ENCODE measurements at regions not wholly inside any gene's neighbourhood (a gene's known extent, or its start where the extent isn't known, plus 50 kb on each side); places are given as distances from the start of the nearest gene placed in this dataset.

- H3K27me3 ChIP-seq (ENCODE audit: control insufficient read depth, insufficient read depth, low read length): no peaks in the 10 kb centered on the region
- WGBS (ENCODE audit: insufficient coverage): no CpG with 5 or more reads among the region's 1 CpG
- peaks cover 15% of the 10 kb centered on the region for H3K4me1 ChIP-seq (ENCODE audit: control insufficient read depth, insufficient read depth, low read length)
- H3K9me3 ChIP-seq (replicated peaks; ENCODE audit: control insufficient read depth, low read depth, low read length): no peaks in the 10 kb centered on the region
- peak; percentile 85 for DNase-seq
- H3K36me3 ChIP-seq (ENCODE audit: control insufficient read depth, insufficient read depth, low read length): no peaks in the 10 kb centered on the region
- no peak overlapping the region for H3K27ac ChIP-seq (ENCODE audit: low read length)
- H3K4me3 ChIP-seq (ENCODE audit: low read length): no peak overlapping the region
Measured at GRCh38 chr14:53896726-53897125, 59.9 kb downstream of the BMP4 start.

GRCh38 chr14:53894456-53894855 is 62.2 kb downstream of the BMP4 start:
- DNase-seq: no peak
- no peaks in the 10 kb centered on the region for H3K27me3 ChIP-seq (ENCODE audit: control insufficient read depth, insufficient read depth, low read length)
- WGBS (ENCODE audit: insufficient coverage): no CpG with 5 or more reads among the region's 2 CpGs
- no peak overlapping the region for H3K27ac ChIP-seq (ENCODE audit: low read length)
- no peak overlapping the region for H3K4me3 ChIP-seq (ENCODE audit: low read length)
- H3K4me1 ChIP-seq (ENCODE audit: control insufficient read depth, insufficient read depth, low read length): peaks cover 8% of the 10 kb centered on the region
- no peaks in the 10 kb centered on the region for H3K9me3 ChIP-seq (replicated peaks; ENCODE audit: control insufficient read depth, low read depth, low read length)
- H3K36me3 ChIP-seq (ENCODE audit: control insufficient read depth, insufficient read depth, low read length): no peaks in the 10 kb centered on the region

DNA sequence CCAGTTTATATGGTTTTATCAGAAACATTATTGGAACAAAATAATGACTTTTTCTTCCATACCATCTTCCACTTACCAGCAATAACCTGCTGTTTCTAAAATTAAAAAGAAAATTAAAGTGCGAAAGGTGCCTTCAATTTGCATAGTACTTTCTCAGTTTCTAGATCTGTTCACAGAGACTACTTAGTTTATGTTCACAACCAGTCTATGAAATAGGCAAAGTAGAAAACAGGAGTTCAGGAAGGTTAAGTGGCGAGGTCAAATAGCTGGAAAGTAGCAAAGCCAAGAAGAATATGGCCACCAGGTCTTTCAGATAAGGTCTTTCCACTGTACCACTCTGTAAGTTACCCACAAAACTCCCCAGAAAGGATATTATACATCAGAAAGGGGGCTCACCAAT is 63.3 kb downstream of the BMP4 start:
- no peaks in the 10 kb centered on the region for H3K36me3 ChIP-seq (ENCODE audit: control insufficient read depth, insufficient read depth, low read length)
- no peaks in the 10 kb centered on the region for H3K9me3 ChIP-seq (replicated peaks; ENCODE audit: control insufficient read depth, low read depth, low read length)
- H3K27me3 ChIP-seq (ENCODE audit: control insufficient read depth, insufficient read depth, low read length): no peaks in the 10 kb centered on the region
- WGBS (ENCODE audit: insufficient coverage): no CpG with 5 or more reads among the region's 2 CpGs
- no peak overlapping the region for H3K27ac ChIP-seq (ENCODE audit: low read length)
- H3K4me1 ChIP-seq (ENCODE audit: control insufficient read depth, insufficient read depth, low read length): peaks cover 8% of the 10 kb centered on the region
- DNase-seq: no peak
- H3K4me3 ChIP-seq (ENCODE audit: low read length): no peak overlapping the region

DNA sequence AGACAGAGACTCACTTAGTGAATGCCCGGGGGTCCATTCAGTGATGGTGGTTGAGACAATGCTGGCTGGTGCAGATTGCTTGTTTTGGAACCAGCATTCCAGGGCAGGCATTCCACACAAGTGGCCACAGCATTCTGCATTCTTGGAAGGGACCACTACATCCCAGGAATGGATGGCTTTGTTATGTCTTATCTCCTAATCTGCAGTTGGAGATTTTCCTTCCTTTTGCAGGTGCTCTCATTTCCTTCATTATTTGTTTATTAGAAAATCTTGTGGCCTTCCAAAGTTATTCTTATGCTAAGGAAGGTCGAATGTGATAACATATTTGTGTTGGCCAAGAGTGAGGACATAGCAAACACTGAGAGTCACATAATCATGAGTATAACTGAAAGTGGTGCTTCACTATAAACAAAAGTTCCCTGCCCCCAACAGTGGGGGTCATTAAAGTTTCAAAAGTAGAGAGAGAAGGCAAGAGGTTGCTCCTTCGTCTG is 66.0 kb downstream of the BMP4 start:
- WGBS (ENCODE audit: insufficient coverage): 100% methylated on average over 1 of the region's 3 CpGs
- no peak overlapping the region for H3K27ac ChIP-seq (ENCODE audit: low read length)

DNA sequence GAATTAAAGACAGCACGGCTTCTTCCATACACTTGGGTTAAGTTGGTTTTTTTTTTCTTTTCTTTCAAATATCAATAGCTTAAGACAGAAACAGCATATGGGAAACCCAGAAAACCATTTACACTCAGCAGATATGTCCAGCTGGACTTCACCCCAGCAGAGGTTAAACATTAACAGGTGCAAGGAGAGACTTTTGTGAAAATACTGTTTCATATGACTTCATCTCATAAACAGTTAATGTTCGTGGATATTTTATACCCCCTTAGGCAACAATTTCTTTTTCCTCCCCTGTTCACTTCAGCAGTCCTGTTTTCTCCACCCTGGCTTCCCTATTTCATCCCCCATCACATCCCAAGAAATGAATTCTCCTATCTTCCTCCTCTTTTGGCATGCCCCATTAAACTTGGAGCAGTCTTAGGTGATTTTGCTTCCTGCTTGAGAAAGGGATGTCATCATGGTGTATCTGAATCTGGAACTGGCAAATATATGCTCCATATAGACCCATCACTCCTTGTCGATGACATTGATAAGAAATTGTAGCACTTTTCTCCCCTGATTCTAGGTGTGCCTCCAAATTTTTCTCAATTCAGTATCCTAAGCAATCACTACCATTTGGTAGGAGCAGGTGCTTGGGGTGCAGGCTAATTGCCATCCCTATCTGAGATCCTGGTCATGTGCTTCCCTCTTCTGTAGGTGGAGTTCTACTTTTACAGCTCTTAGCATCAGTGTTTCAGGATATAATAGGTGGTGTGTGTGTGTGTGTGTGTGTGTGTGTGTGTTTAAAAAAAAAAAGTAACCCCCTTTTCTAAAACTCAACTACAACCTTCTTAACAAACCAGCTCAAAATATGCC is 67.9 kb downstream of the BMP4 start:
- H3K27me3 ChIP-seq (ENCODE audit: control insufficient read depth, insufficient read depth, low read length): no peaks in the 10 kb centered on the region
- no peak overlapping the region for H3K4me3 ChIP-seq (ENCODE audit: low read length)
- H3K27ac ChIP-seq (ENCODE audit: low read length): no peak overlapping the region
- no peak for DNase-seq
- no peaks in the 10 kb centered on the region for H3K36me3 ChIP-seq (ENCODE audit: control insufficient read depth, insufficient read depth, low read length)
- H3K4me1 ChIP-seq (ENCODE audit: control insufficient read depth, insufficient read depth, low read length): no peaks in the 10 kb centered on the region
- WGBS (ENCODE audit: insufficient coverage): 44% methylated on average over 1 of the region's 3 CpGs
- H3K9me3 ChIP-seq (replicated peaks; ENCODE audit: control insufficient read depth, low read depth, low read length): no peaks in the 10 kb centered on the region

More for the DNA sequence above, 66.0 kb downstream of the BMP4 start:
- DNase-seq: no peak
- H3K4me1 ChIP-seq (ENCODE audit: control insufficient read depth, insufficient read depth, low read length): no peaks in the 10 kb centered on the region
- H3K9me3 ChIP-seq (replicated peaks; ENCODE audit: control insufficient read depth, low read depth, low read length): no peaks in the 10 kb centered on the region
- H3K36me3 ChIP-seq (ENCODE audit: control insufficient read depth, insufficient read depth, low read length): no peaks in the 10 kb centered on the region
- H3K27me3 ChIP-seq (ENCODE audit: control insufficient read depth, insufficient read depth, low read length): no peaks in the 10 kb centered on the region
- no peak overlapping the region for H3K4me3 ChIP-seq (ENCODE audit: low read length)

DNA sequence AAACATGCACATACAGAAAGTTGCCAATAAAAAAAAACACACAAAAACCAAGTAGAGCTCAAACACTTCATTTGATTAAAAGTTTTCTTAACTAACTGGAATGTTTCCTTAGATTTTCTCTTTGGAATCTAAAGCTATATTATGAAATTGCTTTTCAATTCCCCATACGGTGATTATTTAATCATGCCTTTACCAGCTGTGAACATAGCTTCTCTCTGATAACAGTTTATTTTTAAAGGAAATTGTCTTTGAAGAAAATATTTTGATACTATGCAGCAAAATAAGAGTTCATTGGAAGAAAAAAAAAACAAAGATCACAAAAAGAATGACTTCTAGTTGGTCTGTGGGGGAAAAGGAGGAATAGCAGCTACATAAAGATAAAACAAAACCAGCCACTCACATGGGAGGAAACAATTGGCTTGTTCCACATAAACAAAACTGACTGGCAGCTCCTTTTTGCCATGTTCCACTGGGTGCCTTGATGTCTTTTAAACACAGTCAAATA is 71.4 kb downstream of the BMP4 start:
- DNase-seq: no peak
- H3K4me3 ChIP-seq (ENCODE audit: low read length): no peak overlapping the region
- peaks cover 3% of the 10 kb centered on the region for H3K4me1 ChIP-seq (ENCODE audit: control insufficient read depth, insufficient read depth, low read length)
- WGBS (ENCODE audit: insufficient coverage): no CpG with 5 or more reads among the region's 1 CpG
- no peak overlapping the region for H3K27ac ChIP-seq (ENCODE audit: low read length)
- no peaks in the 10 kb centered on the region for H3K9me3 ChIP-seq (replicated peaks; ENCODE audit: control insufficient read depth, low read depth, low read length)
- H3K36me3 ChIP-seq (ENCODE audit: control insufficient read depth, insufficient read depth, low read length): no peaks in the 10 kb centered on the region
- H3K27me3 ChIP-seq (ENCODE audit: control insufficient read depth, insufficient read depth, low read length): no peaks in the 10 kb centered on the region

DNA sequence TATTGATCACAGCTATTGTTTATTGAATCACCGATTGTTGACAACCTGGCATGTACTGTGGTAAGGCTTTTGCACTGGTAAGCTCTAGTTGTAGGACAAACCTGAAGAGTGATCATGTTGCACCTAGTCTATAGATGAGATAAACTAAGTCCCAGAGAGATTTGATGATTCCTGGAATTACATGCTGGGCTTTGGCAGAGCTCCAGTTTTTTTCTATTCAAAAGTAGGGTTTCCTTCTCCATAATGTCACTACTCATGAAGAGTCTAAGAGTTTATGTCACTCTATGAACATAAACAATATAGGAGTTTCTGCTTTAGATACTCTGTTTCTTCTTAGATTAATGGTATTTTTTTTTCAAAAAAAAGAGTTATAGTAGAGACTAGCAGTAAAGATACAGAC is 72.0 kb downstream of the BMP4 start:
- H3K36me3 ChIP-seq (ENCODE audit: control insufficient read depth, insufficient read depth, low read length): no peaks in the 10 kb centered on the region
- no CpG with 5 or more reads among the region's 1 CpG for WGBS (ENCODE audit: insufficient coverage)

GRCh38 chr14:53883739-53884138 is 72.9 kb downstream of the BMP4 start:
- no peaks in the 10 kb centered on the region for H3K27me3 ChIP-seq (ENCODE audit: control insufficient read depth, insufficient read depth, low read length)
- no peaks in the 10 kb centered on the region for H3K36me3 ChIP-seq (ENCODE audit: control insufficient read depth, insufficient read depth, low read length)
- no peak for DNase-seq
- no CpG with 5 or more reads among the region's 4 CpGs for WGBS (ENCODE audit: insufficient coverage)
- H3K27ac ChIP-seq (ENCODE audit: low read length): no peak overlapping the region
- no peak overlapping the region for H3K4me3 ChIP-seq (ENCODE audit: low read length)
- H3K4me1 ChIP-seq (ENCODE audit: control insufficient read depth, insufficient read depth, low read length): peaks cover 3% of the 10 kb centered on the region
- H3K9me3 ChIP-seq (replicated peaks; ENCODE audit: control insufficient read depth, low read depth, low read length): no peaks in the 10 kb centered on the region

More for the DNA sequence above, 72.0 kb downstream of the BMP4 start:
- no peak overlapping the region for H3K4me3 ChIP-seq (ENCODE audit: low read length)
- no peak overlapping the region for H3K27ac ChIP-seq (ENCODE audit: low read length)
- H3K27me3 ChIP-seq (ENCODE audit: control insufficient read depth, insufficient read depth, low read length): no peaks in the 10 kb centered on the region
- no peak for DNase-seq
- no peaks in the 10 kb centered on the region for H3K9me3 ChIP-seq (replicated peaks; ENCODE audit: control insufficient read depth, low read depth, low read length)
- peaks cover 3% of the 10 kb centered on the region for H3K4me1 ChIP-seq (ENCODE audit: control insufficient read depth, insufficient read depth, low read length)

DNA sequence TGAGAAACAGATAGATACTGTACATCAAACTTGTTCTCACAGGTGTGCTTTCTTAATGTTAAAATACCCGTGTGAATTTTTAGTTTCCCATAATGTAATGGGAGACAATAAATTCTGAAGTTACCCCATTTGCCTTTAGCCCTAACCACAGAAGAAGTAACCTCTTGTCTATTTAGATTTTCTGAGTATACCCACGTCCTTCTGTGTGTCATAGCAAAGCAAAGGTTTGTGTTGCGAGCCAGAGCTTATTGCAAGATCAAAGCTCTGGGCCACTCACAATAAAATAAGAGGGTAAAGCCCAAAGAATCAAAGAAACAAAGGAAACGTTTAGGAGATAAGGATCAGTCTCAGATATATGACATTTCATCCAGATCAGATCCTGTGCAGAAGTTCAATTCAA is 73.9 kb downstream of the BMP4 start:
- no CpG with 5 or more reads among the region's 4 CpGs for WGBS (ENCODE audit: insufficient coverage)

GRCh38 chr14:53881921-53882320 is 74.7 kb downstream of the BMP4 start:
- no CpG with 5 or more reads among the region's 5 CpGs for WGBS (ENCODE audit: insufficient coverage)
- peaks cover 3% of the 10 kb centered on the region for H3K4me1 ChIP-seq (ENCODE audit: control insufficient read depth, insufficient read depth, low read length)
- H3K4me3 ChIP-seq (ENCODE audit: low read length): no peak overlapping the region
- no peaks in the 10 kb centered on the region for H3K27me3 ChIP-seq (ENCODE audit: control insufficient read depth, insufficient read depth, low read length)
- H3K9me3 ChIP-seq (replicated peaks; ENCODE audit: control insufficient read depth, low read depth, low read length): no peaks in the 10 kb centered on the region
- H3K27ac ChIP-seq (ENCODE audit: low read length): no peak overlapping the region
- no peaks in the 10 kb centered on the region for H3K36me3 ChIP-seq (ENCODE audit: control insufficient read depth, insufficient read depth, low read length)
- no peak for DNase-seq

More for the DNA sequence above, 73.9 kb downstream of the BMP4 start:
- Histone ChIP-seq H3K27ac (ENCODE audit: low read length) (no peak overlapping the region), H3K36me3 (ENCODE audit: control insufficient read depth, insufficient read depth, low read length) (no peaks in the 10 kb centered on the region), H3K4me1 (ENCODE audit: control insufficient read depth, insufficient read depth, low read length) (peaks cover 3% of the 10 kb centered on the region), H3K9me3 (replicated peaks; ENCODE audit: control insufficient read depth, low read depth, low read length) (no peaks in the 10 kb centered on the region), H3K27me3 (ENCODE audit: control insufficient read depth, insufficient read depth, low read length) (no peaks in the 10 kb centered on the region), H3K4me3 (ENCODE audit: low read length) (no peak overlapping the region)
- no peak for DNase-seq
